OCI-LY1 (cell line): ENCODE measurements at regions not wholly inside any gene's neighbourhood (a gene's known extent, or its start where the extent isn't known, plus 50 kb on each side); places are given as distances from the start of the nearest gene placed in this dataset.
"Not testable (repeated sequence)": the region's sequence is repeated elsewhere in the genome, so short reads cannot be mapped to it uniquely, and the experiment has no call there.

Experiments used
- CTCF ChIP-seq: fragments of 200-600 bp; sonication (generic), shearing (Covaris generic); IDR thresholded peaks from 2 replicates; pipeline ENCODE4 v1.5.1; 2017; ENCODE audit warnings: mild to moderate bottlenecking, antibody characterized with exemption, low read length, moderate library complexity, mixed read lengths
- EZH2 ChIP-seq: fragments of 200-600 bp; sonication (generic), shearing (Covaris generic); IDR thresholded peaks from 2 replicates; pipeline ENCODE4 v1.8.0; 2017; ENCODE audit warnings: borderline replicate concordance, mixed run types, mild to moderate bottlenecking, antibody characterized with exemption, low read length, moderate library complexity, mixed read lengths

- TF ChIP-seq CTCF, EZH2: not testable (repeated sequence)
These were observed 105.3 kb upstream of the MPHOSPH6 start for GRCh38 chr16:82275349-82275748.
